Spleen (tissue), 11 donors: ENCODE measurements at regions not wholly inside any gene's neighbourhood (a gene's known extent, or its start where the extent isn't known, plus 50 kb on each side); places are given as distances from the start of the nearest gene placed in this dataset.

ENCODE experiments used
- DNase-seq: peaks from one replicate; pipeline ENCODE4 v3.0.0-alpha.2; 2020
- H3K27ac ChIP-seq, 8 donors: fragments of 200-600 bp; sonication (generic) in 7 of 8; 1 replicate in 4 of 8; 2 replicates in 4 of 8; pipeline versions ENCODE4 v1.5.0 to v1.8.0; 2016 to 2021; ENCODE audit warnings: inconsistent platforms in 4 of 8, mild to moderate bottlenecking in 4 of 8, moderate library complexity in 1 of 8
- H3K27me3 ChIP-seq, 7 donors: fragments of 200-600 bp; sonication (generic) in 6 of 7; replicated peaks in 1 of 7; 1 replicate in 4 of 7; 2 replicates in 3 of 7; pipeline versions ENCODE4 v1.5.0 to v1.8.0; 2016 to 2021; ENCODE audit warnings: inconsistent platforms in 3 of 7, mild to moderate bottlenecking in 1 of 7
- H3K36me3 ChIP-seq, 6 donors: fragments of 200-600 bp; sonication (generic) in 5 of 6; 1 replicate in 4 of 6; 2 replicates in 2 of 6; pipeline versions ENCODE4 v1.5.0 to v1.8.0; 2016 to 2021; ENCODE audit warnings: inconsistent platforms in 2 of 6
- H3K4me1 ChIP-seq, 6 donors: fragments of 200-600 bp; sonication (generic) in 5 of 6; 1 replicate in 3 of 6; 2 replicates in 3 of 6; pipeline versions ENCODE4 v1.5.0 to v1.8.0; 2016 to 2021; ENCODE audit warnings: inconsistent platforms in 3 of 6
- H3K4me3 ChIP-seq, 8 donors: fragments of 200-600 bp; sonication (generic) in 7 of 8; 1 replicate in 4 of 8; 2 replicates in 4 of 8; pipeline versions ENCODE4 v1.5.0 to v1.8.0; 2016 to 2021; ENCODE audit warnings: inconsistent platforms in 4 of 8, mild to moderate bottlenecking in 4 of 8, moderate library complexity in 2 of 8
- H3K9me3 ChIP-seq, 8 donors: fragments of 200-600 bp; sonication (generic) in 7 of 8; 1 replicate in 4 of 8; 2 replicates in 4 of 8; pipeline versions ENCODE4 v1.5.0 to v1.8.0; 2016 to 2021; ENCODE audit warnings: inconsistent platforms in 4 of 8
- POLR2A ChIP-seq, 3 donors: fragments of 450-650 bp; IDR thresholded peaks; one replicate each; pipeline ENCODE4 v1.5.1; 2017; ENCODE audit warnings: antibody characterized with exemption in 3 of 3, mild to moderate bottlenecking in 1 of 3
- POLR2AphosphoS5 ChIP-seq, 3 donors: sonication (generic); formaldehyde crosslinking; IDR thresholded peaks; one replicate each; pipeline ENCODE4 v1.5.1; 2017; ENCODE audit warnings: antibody characterized with exemption in 3 of 3
- WGBS, 5 donors: extraction: QIAGEN DNeasy Blood & Tissue Kit in 3 of 5; methylation state at CpG; one replicate each; pipeline versions ENCODE4 v1.1.5 to v1.1.7; 2013 to 2018; 5-methylcytosine and 5-hydroxymethylcytosine counted together
- intact Hi-C: fragments of 100-400 bp; cut with DNase I; formaldehyde crosslinking; loops from one replicate; pipeline ENCODE4 v1.15.0; 2023; ENCODE audit warnings: low total_unique reads
- TF ChIP-seq, protein P1 (sequence below), 11 experiments: fragments of 200-600 bp in 7 of 11; fragments of 450-650 bp in 4 of 11; sonication (generic) in 4 of 11; IDR thresholded peaks in 8 of 11; conservative IDR thresholded peaks in 3 of 11; 1 replicate in 7 of 11; 2 replicates in 4 of 11; pipeline versions ENCODE4 v1.4.0 to v1.8.0; 2016 to 2021; ENCODE audit warnings: antibody characterized with exemption in 11 of 11, inconsistent platforms in 4 of 11, mild to moderate bottlenecking in 1 of 11
- donor health status: healthy with polysubstance abuse.
- donor health status: DM: no; HTN: no; CAD: no; lungs with moderate emphysema.
- donor health status: DM: no; HTN: no; CAD: no.
- donor health status: Bipolar disorder and iron deficiency.
- donor health status: healthy.
- donor health status: DM: no; HTN: no; CAD: no.
- donor health status: DM: yes; HTN: yes; CAD: no.

DNA sequence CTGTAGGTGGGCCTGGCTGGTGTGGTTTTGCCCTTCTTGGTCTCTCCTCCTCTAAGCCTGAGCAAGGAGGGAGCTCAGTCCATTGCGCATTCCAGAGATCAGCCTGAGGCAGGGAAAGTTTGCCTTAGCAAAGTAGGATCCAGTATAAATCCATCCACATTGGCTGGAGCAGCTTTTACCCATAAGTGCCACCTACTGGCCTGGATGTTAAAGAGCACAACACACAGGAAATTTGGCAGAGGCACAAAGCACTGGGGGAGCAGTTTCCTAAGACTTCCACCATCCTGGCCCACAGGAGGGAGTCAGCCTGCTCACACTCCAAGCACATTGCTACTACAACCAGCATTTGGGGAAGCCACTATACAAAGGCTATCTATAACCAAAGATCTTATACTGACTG, 1124.2 kb downstream of the SLITRK1 start:
- no peak for TF ChIP-seq POLR2AphosphoS5 (IDR thresholded peaks at IDR 0.05)
- TF ChIP-seq, protein P1, sequence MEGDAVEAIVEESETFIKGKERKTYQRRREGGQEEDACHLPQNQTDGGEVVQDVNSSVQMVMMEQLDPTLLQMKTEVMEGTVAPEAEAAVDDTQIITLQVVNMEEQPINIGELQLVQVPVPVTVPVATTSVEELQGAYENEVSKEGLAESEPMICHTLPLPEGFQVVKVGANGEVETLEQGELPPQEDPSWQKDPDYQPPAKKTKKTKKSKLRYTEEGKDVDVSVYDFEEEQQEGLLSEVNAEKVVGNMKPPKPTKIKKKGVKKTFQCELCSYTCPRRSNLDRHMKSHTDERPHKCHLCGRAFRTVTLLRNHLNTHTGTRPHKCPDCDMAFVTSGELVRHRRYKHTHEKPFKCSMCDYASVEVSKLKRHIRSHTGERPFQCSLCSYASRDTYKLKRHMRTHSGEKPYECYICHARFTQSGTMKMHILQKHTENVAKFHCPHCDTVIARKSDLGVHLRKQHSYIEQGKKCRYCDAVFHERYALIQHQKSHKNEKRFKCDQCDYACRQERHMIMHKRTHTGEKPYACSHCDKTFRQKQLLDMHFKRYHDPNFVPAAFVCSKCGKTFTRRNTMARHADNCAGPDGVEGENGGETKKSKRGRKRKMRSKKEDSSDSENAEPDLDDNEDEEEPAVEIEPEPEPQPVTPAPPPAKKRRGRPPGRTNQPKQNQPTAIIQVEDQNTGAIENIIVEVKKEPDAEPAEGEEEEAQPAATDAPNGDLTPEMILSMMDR (IDR thresholded peaks at IDR 0.05 in 8 of 11, conservative IDR thresholded peaks at IDR 0.05 in 3 of 11): no peak
- Histone ChIP-seq H3K9me3 (peaks cover 0 to 9% (median 0%) of the 10 kb centered on the region in 8 donors), H3K27ac (no peak overlapping the region), H3K36me3 (no peaks in the 10 kb centered on the region), H3K4me1 (no peaks in the 10 kb centered on the region), H3K4me3 (no peak overlapping the region), H3K27me3 (no peaks in the 10 kb centered on the region)
- DNase-seq: no peak
- 95 to 100% (median 100%) methylated on average over 1 of the region's 1 CpG for WGBS, 5 donors
- intact Hi-C loops: no loop called here

DNA sequence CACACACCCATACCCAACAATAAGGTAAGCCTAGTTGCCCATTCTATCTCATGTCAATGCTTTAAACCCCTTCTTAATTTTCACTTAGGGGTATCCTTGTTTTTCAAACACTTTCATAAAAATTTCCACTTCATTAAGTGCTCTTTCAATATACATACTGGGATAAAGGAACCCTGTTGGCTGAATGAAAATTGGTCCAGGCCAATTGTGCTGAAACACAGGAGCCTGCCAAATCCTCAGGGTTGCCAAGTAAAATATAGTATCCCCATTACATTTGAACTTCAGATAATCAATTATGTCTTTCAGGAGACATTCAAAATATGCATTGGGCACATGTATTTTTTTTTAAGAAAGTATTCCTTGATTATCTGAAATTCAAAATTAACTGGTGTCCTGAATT, 1131.1 kb downstream of the SLITRK1 start:
- TF ChIP-seq POLR2A (IDR thresholded peaks at IDR 0.05) (no peak), POLR2AphosphoS5 (IDR thresholded peaks at IDR 0.05) (no peak)
- TF ChIP-seq, protein P1 (IDR thresholded peaks at IDR 0.05 in 8 of 11, conservative IDR thresholded peaks at IDR 0.05 in 3 of 11): no peak
- no peak for DNase-seq
- intact Hi-C loops: no loop called here
- no peak overlapping the region for H3K4me3 ChIP-seq
- H3K27ac ChIP-seq: no peak overlapping the region
- H3K4me1 ChIP-seq: no peaks in the 10 kb centered on the region
- no peaks in the 10 kb centered on the region for H3K27me3 ChIP-seq
- H3K36me3 ChIP-seq: no peaks in the 10 kb centered on the region
- H3K9me3 ChIP-seq: no peaks in the 10 kb centered on the region

DNA sequence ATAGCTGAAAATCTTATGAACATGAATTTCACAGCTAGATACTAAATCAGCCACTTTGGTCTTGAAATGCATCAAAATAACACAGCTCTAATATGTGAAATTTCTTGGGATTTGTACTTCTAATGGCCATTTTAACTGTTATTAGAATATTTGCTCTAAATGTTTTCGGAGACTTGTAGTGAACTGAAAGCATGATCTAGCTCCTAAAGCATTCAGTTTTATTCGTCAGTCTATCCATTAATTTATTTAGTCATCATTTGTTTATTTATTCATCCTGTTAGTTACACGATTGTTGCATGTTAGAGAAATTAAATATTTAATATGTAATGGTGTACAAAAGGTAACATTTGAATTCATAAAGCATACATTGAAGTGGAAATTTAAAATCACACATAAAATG, 1132.7 kb downstream of the SLITRK1 start:
- TF ChIP-seq POLR2A (IDR thresholded peaks at IDR 0.05) (no peak), POLR2AphosphoS5 (IDR thresholded peaks at IDR 0.05) (no peak)
- TF ChIP-seq, protein P1 (IDR thresholded peaks at IDR 0.05 in 8 of 11, conservative IDR thresholded peaks at IDR 0.05 in 3 of 11): no peak
- intact Hi-C loops: no loop called here
- 83 to 95% (median 90%) methylated on average over 3 of the region's 3 CpGs for WGBS, 5 donors
- Histone ChIP-seq H3K4me1 (no peaks in the 10 kb centered on the region), H3K27me3 (no peaks in the 10 kb centered on the region), H3K27ac (no peak overlapping the region), H3K9me3 (no peaks in the 10 kb centered on the region), H3K36me3 (no peaks in the 10 kb centered on the region), H3K4me3 (no peak overlapping the region)
- DNase-seq: no peak

DNA sequence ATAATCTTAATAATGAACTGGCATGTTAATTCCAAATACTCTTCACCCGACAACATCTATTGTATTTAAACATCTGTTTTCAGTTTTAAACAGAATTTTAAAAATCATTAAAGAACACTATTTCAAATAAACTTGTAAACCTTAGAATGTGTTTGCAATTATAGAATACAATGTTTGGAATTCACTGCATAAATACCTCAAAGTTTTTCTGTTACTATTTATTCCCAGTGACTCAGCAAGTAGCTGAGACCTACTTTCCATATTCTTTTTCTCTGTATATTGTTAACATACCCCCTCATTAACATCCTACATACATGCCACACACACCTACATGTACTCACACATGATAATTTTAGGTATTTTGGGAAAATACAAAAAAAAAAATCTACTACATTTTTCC, 1134.3 kb downstream of the SLITRK1 start:
- no peaks in the 10 kb centered on the region for H3K27me3 ChIP-seq
- WGBS, 5 donors: 74 to 93% (median 80%) methylated on average over 1 of the region's 1 CpG
- no peaks in the 10 kb centered on the region for H3K36me3 ChIP-seq
- no peak overlapping the region for H3K4me3 ChIP-seq
- H3K27ac ChIP-seq: no peak overlapping the region
- intact Hi-C loops: no loop called here
- H3K9me3 ChIP-seq: no peaks in the 10 kb centered on the region
- DNase-seq: no peak
- TF ChIP-seq, protein P1 (IDR thresholded peaks at IDR 0.05 in 8 of 11, conservative IDR thresholded peaks at IDR 0.05 in 3 of 11): no peak
- TF ChIP-seq POLR2A (IDR thresholded peaks at IDR 0.05) (no peak), POLR2AphosphoS5 (IDR thresholded peaks at IDR 0.05) (no peak)
- H3K4me1 ChIP-seq: no peaks in the 10 kb centered on the region
